KMS-11 (cell line): ENCODE measurements at regions not wholly inside any gene's neighbourhood (a gene's known extent, or its start where the extent isn't known, plus 50 kb on each side); places are given as distances from the start of the nearest gene placed in this dataset.

ENCODE experiments used
- H2AFZ ChIP-seq: fragments of 200-600 bp; sonication (generic); 2 replicates; pipeline ENCODE4 v1.6.1; 2016; ENCODE audit warnings: antibody characterized with exemption, mixed run types, low read depth
- H3K27ac ChIP-seq: fragments of 200-600 bp; sonication (generic); 2 replicates; pipeline ENCODE4 v1.6.1; 2016; ENCODE audit warnings: mild to moderate bottlenecking, mixed run types
- H3K27me3 ChIP-seq: fragments of 200-600 bp; sonication (generic); 2 replicates; pipeline ENCODE4 v1.6.1; 2017; ENCODE audit warnings: mild to moderate bottlenecking, low read depth, mixed run types, moderate library complexity; ENCODE audit not compliant: insufficient read depth
- H3K36me3 ChIP-seq: fragments of 200-600 bp; sonication (generic); 2 replicates; pipeline ENCODE4 v1.6.1; 2017; ENCODE audit warnings: mild to moderate bottlenecking, mixed run types; ENCODE audit not compliant: insufficient read depth
- H3K4me1 ChIP-seq: fragments of 200-600 bp; sonication (generic); 2 replicates; pipeline ENCODE4 v1.6.1; 2016; ENCODE audit warnings: mild to moderate bottlenecking, low read depth, mixed run types; ENCODE audit not compliant: poor library complexity, severe bottlenecking
- H3K4me2 ChIP-seq: fragments of 200-600 bp; sonication (generic); 2 replicates; pipeline ENCODE4 v1.7.0; 2016; ENCODE audit warnings: mild to moderate bottlenecking, mixed run types
- H3K4me3 ChIP-seq: fragments of 200-600 bp; sonication (generic); IDR thresholded peaks from 2 replicates; pipeline ENCODE4 v1.6.1; 2017; ENCODE audit warnings: low read depth, low read length, mixed read lengths; ENCODE audit not compliant: insufficient read depth
- H3K79me2 ChIP-seq: fragments of 200-600 bp; sonication (generic); 2 replicates; pipeline ENCODE4 v1.6.1; 2016; ENCODE audit warnings: low read depth, mixed run types; ENCODE audit not compliant: insufficient read depth
- H3K9ac ChIP-seq: fragments of 200-600 bp; sonication (generic); 2 replicates; pipeline ENCODE4 v1.6.1; 2016; ENCODE audit warnings: mild to moderate bottlenecking, mixed run types
- H4K20me1 ChIP-seq: fragments of 200-600 bp; sonication (generic); 2 replicates; pipeline ENCODE4 v1.6.1; 2016; ENCODE audit warnings: mild to moderate bottlenecking, mixed run types; ENCODE audit not compliant: insufficient read depth
- TF ChIP-seq, protein P1 (sequence below): fragments of 200-600 bp; sonication (generic); conservative IDR thresholded peaks from 2 replicates; pipeline ENCODE4 v1.6.1; 2017; ENCODE audit warnings: low read depth, mild to moderate bottlenecking, antibody characterized with exemption, low read length, moderate library complexity, mixed read lengths

DNA sequence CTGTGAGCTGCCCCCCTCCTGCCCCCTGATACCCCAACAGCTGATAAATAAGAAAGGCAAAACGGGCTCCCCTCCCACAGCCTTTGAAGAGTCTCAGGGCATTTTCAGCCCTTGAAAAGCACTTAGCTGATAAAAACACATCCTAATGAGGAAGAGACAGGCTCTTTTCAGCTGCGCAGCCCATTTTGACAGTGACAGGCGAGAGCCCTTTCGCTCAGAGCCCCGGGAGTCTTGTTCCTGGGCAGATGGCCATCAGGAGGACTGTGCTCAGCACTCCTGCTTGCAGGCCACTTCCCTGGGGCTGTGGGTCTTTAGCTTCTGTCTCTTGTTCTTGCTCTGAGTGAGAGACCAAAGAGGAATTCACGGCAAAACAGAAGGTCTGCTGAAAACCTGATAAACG, 757.2 kb downstream of the BRD1 start:
- H2AFZ ChIP-seq = no peak overlapping the region
- no peak overlapping the region for H3K27ac ChIP-seq
- H3K27me3 ChIP-seq = no peaks in the 10 kb centered on the region
- TF ChIP-seq, protein P1, sequence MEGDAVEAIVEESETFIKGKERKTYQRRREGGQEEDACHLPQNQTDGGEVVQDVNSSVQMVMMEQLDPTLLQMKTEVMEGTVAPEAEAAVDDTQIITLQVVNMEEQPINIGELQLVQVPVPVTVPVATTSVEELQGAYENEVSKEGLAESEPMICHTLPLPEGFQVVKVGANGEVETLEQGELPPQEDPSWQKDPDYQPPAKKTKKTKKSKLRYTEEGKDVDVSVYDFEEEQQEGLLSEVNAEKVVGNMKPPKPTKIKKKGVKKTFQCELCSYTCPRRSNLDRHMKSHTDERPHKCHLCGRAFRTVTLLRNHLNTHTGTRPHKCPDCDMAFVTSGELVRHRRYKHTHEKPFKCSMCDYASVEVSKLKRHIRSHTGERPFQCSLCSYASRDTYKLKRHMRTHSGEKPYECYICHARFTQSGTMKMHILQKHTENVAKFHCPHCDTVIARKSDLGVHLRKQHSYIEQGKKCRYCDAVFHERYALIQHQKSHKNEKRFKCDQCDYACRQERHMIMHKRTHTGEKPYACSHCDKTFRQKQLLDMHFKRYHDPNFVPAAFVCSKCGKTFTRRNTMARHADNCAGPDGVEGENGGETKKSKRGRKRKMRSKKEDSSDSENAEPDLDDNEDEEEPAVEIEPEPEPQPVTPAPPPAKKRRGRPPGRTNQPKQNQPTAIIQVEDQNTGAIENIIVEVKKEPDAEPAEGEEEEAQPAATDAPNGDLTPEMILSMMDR = no peak
- no peaks in the 10 kb centered on the region for H3K4me1 ChIP-seq
- H4K20me1 ChIP-seq = no peaks in the 10 kb centered on the region
- no peaks in the 10 kb centered on the region for H3K79me2 ChIP-seq
- no peak overlapping the region for H3K4me3 ChIP-seq
- no peaks in the 10 kb centered on the region for H3K36me3 ChIP-seq
- no peak overlapping the region for H3K9ac ChIP-seq
- no peak overlapping the region for H3K4me2 ChIP-seq

DNA sequence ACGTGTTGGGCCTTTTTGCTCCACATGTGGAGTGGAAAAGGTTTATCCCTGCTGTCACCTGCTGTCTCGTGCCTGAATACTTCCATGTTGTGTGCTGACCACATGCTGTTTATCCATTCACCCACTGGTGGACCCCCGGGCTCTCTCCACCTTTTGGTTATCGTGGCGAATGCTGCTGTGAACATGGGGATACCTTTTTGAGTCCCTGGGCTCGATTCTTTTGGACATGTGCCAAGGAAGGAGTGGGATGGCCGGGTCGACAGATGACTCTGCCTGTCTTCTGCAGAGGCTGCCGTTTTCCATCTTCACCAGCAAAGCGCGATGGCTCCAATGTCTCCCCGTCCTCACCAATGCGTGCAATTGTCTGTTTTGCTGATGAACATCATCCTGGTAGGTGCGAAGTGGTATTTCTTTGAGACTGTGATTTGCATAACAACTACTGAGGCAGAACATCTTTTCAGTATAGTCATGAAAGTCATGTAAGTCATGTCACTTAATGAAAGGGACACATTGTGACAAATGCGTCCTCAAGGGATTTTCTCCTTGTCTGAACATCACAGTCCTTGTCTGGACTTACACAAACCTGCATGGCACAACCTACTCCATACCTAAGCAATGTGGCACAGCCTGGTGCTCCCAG, 758.7 kb downstream of the BRD1 start:
- Histone ChIP-seq H4K20me1 (no peaks in the 10 kb centered on the region), H3K9ac (no peak overlapping the region), H3K27ac (no peak overlapping the region), H3K4me2 (no peak overlapping the region), H3K36me3 (no peaks in the 10 kb centered on the region), H3K4me3 (no peak overlapping the region), H3K4me1 (no peaks in the 10 kb centered on the region), H3K79me2 (no peaks in the 10 kb centered on the region), H3K27me3 (no peaks in the 10 kb centered on the region), H2AFZ (no peak overlapping the region)
- TF ChIP-seq, protein P1 = no peak

DNA sequence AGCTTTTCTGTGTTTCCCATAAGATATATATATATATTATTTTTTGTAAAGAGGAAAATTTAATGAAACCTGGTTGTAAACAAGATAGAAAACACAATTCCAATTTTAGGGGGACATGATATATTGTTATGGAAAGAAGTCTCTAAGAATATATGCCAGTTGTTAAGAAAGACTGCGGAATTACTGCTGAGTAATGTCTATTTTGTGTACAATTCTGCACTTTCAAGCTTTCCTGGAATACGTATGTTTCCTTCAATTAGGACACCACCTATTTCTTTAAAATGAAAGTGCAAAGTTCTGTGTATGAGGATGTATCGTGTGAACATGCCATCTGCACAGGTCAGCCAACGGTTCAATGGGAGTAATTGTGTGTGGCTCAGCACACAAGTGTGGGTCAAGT, 760.2 kb downstream of the BRD1 start:
- no peaks in the 10 kb centered on the region for H3K79me2 ChIP-seq
- H3K27ac ChIP-seq = no peak overlapping the region
- TF ChIP-seq, protein P1 = no peak

DNA sequence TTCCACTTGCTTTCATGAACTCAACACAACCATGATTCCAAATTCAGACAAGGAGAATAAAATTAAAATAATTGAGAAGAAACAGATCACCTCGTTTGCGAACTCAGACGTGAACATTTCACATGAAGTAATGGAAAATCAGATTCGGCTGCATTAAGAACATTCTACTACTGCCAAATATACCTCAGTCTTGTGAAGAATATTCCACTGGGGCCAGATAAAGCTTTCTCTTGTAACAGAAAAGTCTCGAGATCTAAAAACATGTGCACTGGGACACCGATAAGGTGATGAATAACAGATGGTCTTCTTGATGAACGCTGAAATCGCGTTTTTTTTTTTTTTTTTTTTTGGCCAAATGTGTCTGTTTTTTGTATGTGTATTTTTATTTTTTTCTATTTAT, 761.1 kb downstream of the BRD1 start:
- TF ChIP-seq, protein P1 = no peak
- Histone ChIP-seq H3K4me3 (no peak overlapping the region), H3K27ac (no peak overlapping the region), H3K9ac (no peak overlapping the region), H3K79me2 (no peaks in the 10 kb centered on the region), H3K27me3 (no peaks in the 10 kb centered on the region), H4K20me1 (no peaks in the 10 kb centered on the region), H3K4me1 (no peaks in the 10 kb centered on the region), H3K36me3 (no peaks in the 10 kb centered on the region), H3K4me2 (no peak overlapping the region), H2AFZ (no peak overlapping the region)

More for the DNA sequence above, 760.2 kb downstream of the BRD1 start:
- no peaks in the 10 kb centered on the region for H3K27me3 ChIP-seq
- no peak overlapping the region for H3K4me2 ChIP-seq
- H4K20me1 ChIP-seq = no peaks in the 10 kb centered on the region
- no peaks in the 10 kb centered on the region for H3K36me3 ChIP-seq
- H3K4me3 ChIP-seq = no peak overlapping the region
- no peaks in the 10 kb centered on the region for H3K4me1 ChIP-seq
- H2AFZ ChIP-seq = no peak overlapping the region
- H3K9ac ChIP-seq = no peak overlapping the region
